Esophagus (tissue), 2 donors: ENCODE measurements at regions not wholly inside any gene's neighbourhood (a gene's known extent, or its start where the extent isn't known, plus 50 kb on each side); places are given as distances from the start of the nearest gene placed in this dataset.

Source experiments
- H3K27ac ChIP-seq, 2 donors: one replicate each; pipeline ENCODE4 v1.5.1; 2013; ENCODE audit warnings: low read depth in 2 of 2, mild to moderate bottlenecking in 2 of 2, inconsistent platforms in 1 of 2, low read length in 1 of 2, moderate library complexity in 1 of 2
- H3K27me3 ChIP-seq, 2 donors: one replicate each; pipeline ENCODE4 v1.6.1; 2013; ENCODE audit warnings: low read length in 2 of 2, control low read depth in 1 of 2, mild to moderate bottlenecking in 1 of 2; ENCODE audit not compliant: insufficient read depth in 2 of 2, control insufficient read depth in 1 of 2
- H3K36me3 ChIP-seq, 2 donors: one replicate each; pipeline ENCODE4 v1.6.1; 2013; ENCODE audit warnings: low read length in 1 of 2; ENCODE audit not compliant: control insufficient read depth in 2 of 2, insufficient read depth in 2 of 2
- H3K4me1 ChIP-seq, 2 donors: one replicate each; pipeline ENCODE4 v1.6.1; 2013; ENCODE audit warnings: low read length in 1 of 2; ENCODE audit not compliant: control insufficient read depth in 2 of 2, insufficient read depth in 2 of 2
- H3K4me3 ChIP-seq, 2 donors: one replicate each; pipeline ENCODE4 v1.5.1; 2013; ENCODE audit warnings: low read length in 2 of 2, mild to moderate bottlenecking in 2 of 2, low read depth in 1 of 2, moderate library complexity in 1 of 2
- H3K9me3 ChIP-seq, 2 donors: one replicate each; pipeline ENCODE4 v1.6.1; 2013; ENCODE audit warnings: mild to moderate bottlenecking in 2 of 2, low read depth in 1 of 2, low read length in 1 of 2, moderate library complexity in 1 of 2; ENCODE audit not compliant: control insufficient read depth in 2 of 2, insufficient read depth in 1 of 2
- WGBS, 2 donors: extraction: QIAGEN DNeasy Blood & Tissue Kit; methylation state at CpG; one replicate each; pipeline ENCODE4 v1.1.7; 2013; 5-methylcytosine and 5-hydroxymethylcytosine counted together
- donor health status: healthy with polysubstance abuse.
- donor health status: Bipolar disorder and iron deficiency.

- no peak overlapping the region for H3K27ac ChIP-seq
- no peaks in the 10 kb centered on the region for H3K9me3 ChIP-seq
- no peaks in the 10 kb centered on the region for H3K4me1 ChIP-seq
- WGBS, 2 donors = 80 to 86% methylated on average over 2 of the region's 2 CpGs
- no peak overlapping the region for H3K4me3 ChIP-seq
- H3K27me3 ChIP-seq = no peaks in the 10 kb centered on the region
- no peaks in the 10 kb centered on the region for H3K36me3 ChIP-seq
Measured at GRCh38 chr16:66050991-66051390, 315.5 kb upstream of the CDH5 start.

GRCh38 chr16:66049865-66050264 lies 316.6 kb upstream of the CDH5 start:
- Histone ChIP-seq H3K36me3 (no peaks in the 10 kb centered on the region), H3K27ac (no peak overlapping the region), H3K27me3 (no peaks in the 10 kb centered on the region), H3K4me3 (no peak overlapping the region), H3K9me3 (no peaks in the 10 kb centered on the region), H3K4me1 (no peaks in the 10 kb centered on the region)
- 83 to 90% methylated on average over 4 of the region's 4 CpGs for WGBS, 2 donors

GRCh38 chr16:66045626-66046025 lies 320.9 kb upstream of the CDH5 start:
- H3K9me3 ChIP-seq = no peaks in the 10 kb centered on the region
- H3K36me3 ChIP-seq = no peaks in the 10 kb centered on the region
- no peak overlapping the region for H3K27ac ChIP-seq
- WGBS, 2 donors = 89 to 95% methylated on average over 1 of the region's 1 CpG
- no peak overlapping the region for H3K4me3 ChIP-seq
- H3K4me1 ChIP-seq = no peaks in the 10 kb centered on the region
- no peaks in the 10 kb centered on the region for H3K27me3 ChIP-seq

GRCh38 chr16:66044556-66044955 lies 321.9 kb upstream of the CDH5 start:
- Histone ChIP-seq H3K4me1 (no peaks in the 10 kb centered on the region), H3K36me3 (no peaks in the 10 kb centered on the region), H3K27ac (no peak overlapping the region), H3K4me3 (no peak overlapping the region), H3K9me3 (no peaks in the 10 kb centered on the region), H3K27me3 (no peaks in the 10 kb centered on the region)
- WGBS, 2 donors = 58 to 62% methylated on average over 2 of the region's 2 CpGs

GRCh38 chr16:66044089-66044488 lies 322.4 kb upstream of the CDH5 start:
- no peaks in the 10 kb centered on the region for H3K4me1 ChIP-seq
- no peak overlapping the region for H3K27ac ChIP-seq
- H3K4me3 ChIP-seq = no peak overlapping the region
- H3K36me3 ChIP-seq = no peaks in the 10 kb centered on the region
- no peaks in the 10 kb centered on the region for H3K9me3 ChIP-seq
- WGBS, 2 donors = 58 to 85% methylated on average over 3 of the region's 3 CpGs
- no peaks in the 10 kb centered on the region for H3K27me3 ChIP-seq

GRCh38 chr16:66043326-66043725 lies 323.2 kb upstream of the CDH5 start:
- Histone ChIP-seq H3K4me1 (no peaks in the 10 kb centered on the region), H3K36me3 (no peaks in the 10 kb centered on the region), H3K4me3 (no peak overlapping the region), H3K27me3 (no peaks in the 10 kb centered on the region), H3K27ac (no peak overlapping the region), H3K9me3 (no peaks in the 10 kb centered on the region)

GRCh38 chr16:66042341-66042740 lies 324.1 kb upstream of the CDH5 start:
- WGBS, 2 donors = 76 to 96% methylated on average over 6 of the region's 6 CpGs
- H3K27me3 ChIP-seq = no peaks in the 10 kb centered on the region
- H3K36me3 ChIP-seq = no peaks in the 10 kb centered on the region
- no peak overlapping the region for H3K27ac ChIP-seq
- no peaks in the 10 kb centered on the region for H3K4me1 ChIP-seq
- no peaks in the 10 kb centered on the region for H3K9me3 ChIP-seq
- H3K4me3 ChIP-seq = no peak overlapping the region

- Histone ChIP-seq H3K4me1 (no peaks in the 10 kb centered on the region), H3K27ac (no peak overlapping the region)
Measured at GRCh38 chr16:66041907-66042306, 324.6 kb upstream of the CDH5 start.

GRCh38 chr16:66039793-66040192 lies 326.7 kb upstream of the CDH5 start:
- Histone ChIP-seq H3K4me1 (no peaks in the 10 kb centered on the region), H3K4me3 (no peak overlapping the region), H3K27me3 (no peaks in the 10 kb centered on the region), H3K27ac (no peak overlapping the region), H3K36me3 (no peaks in the 10 kb centered on the region), H3K9me3 (no peaks in the 10 kb centered on the region)
- 72 to 94% methylated on average over 4 of the region's 4 CpGs for WGBS, 2 donors

More at GRCh38 chr16:66041907-66042306, 324.6 kb upstream of the CDH5 start:
- Histone ChIP-seq H3K4me3 (no peak overlapping the region), H3K36me3 (no peaks in the 10 kb centered on the region), H3K9me3 (no peaks in the 10 kb centered on the region), H3K27me3 (no peaks in the 10 kb centered on the region)
- 42 to 57% methylated on average over 4 of the region's 4 CpGs for WGBS, 2 donors

- Histone ChIP-seq H3K27ac (no peak overlapping the region), H3K9me3 (no peaks in the 10 kb centered on the region), H3K36me3 (no peaks in the 10 kb centered on the region), H3K4me3 (no peak overlapping the region), H3K27me3 (no peaks in the 10 kb centered on the region), H3K4me1 (no peaks in the 10 kb centered on the region)
- WGBS, 2 donors = 20 to 29% methylated on average over 6 of the region's 6 CpGs
Measured at GRCh38 chr16:66036793-66037715, 329.4 kb upstream of the CDH5 start.
